ENCODE measurements at regions not wholly inside any gene's neighbourhood (a gene's known extent, or its start where the extent isn't known, plus 50 kb on each side); places are given as distances from the start of the nearest gene placed in this dataset.

GRCh38 chr1:38347446-38348175, 301.0 kb upstream of the POU3F1 start:
- no peak for TF ChIP-seq POU2F2 (IDR thresholded peaks at IDR 0.05; ENCODE audit: low read depth, low read length)
- no peak for TF ChIP-seq SPI1 (IDR thresholded peaks at IDR 0.05; ENCODE audit: low read depth, low read length)
- TF ChIP-seq POLR2A (IDR thresholded peaks at IDR 0.05; ENCODE audit: low read depth, low read length) = no peak
- TF ChIP-seq PAX5 (IDR thresholded peaks at IDR 0.05; ENCODE audit: insufficient read depth, low read length, severe bottlenecking) = no peak
- TF ChIP-seq POLR2AphosphoS5 (IDR thresholded peaks at IDR 0.05; ENCODE audit: low read depth, low read length) = no peak
- no peak for TF ChIP-seq TAF1 (IDR thresholded peaks at IDR 0.05; ENCODE audit: low read depth, low read length)
- DNase-seq (ENCODE audit: insufficient read length, low spot score) = no peak
- no peak for FAIRE-seq

GRCh38 chr1:38344716-38345115, 298.1 kb upstream of the POU3F1 start:
- FAIRE-seq (no peak), DNase-seq (ENCODE audit: insufficient read length, low spot score) (no peak)
- no peak for TF ChIP-seq TAF1 (IDR thresholded peaks at IDR 0.05; ENCODE audit: low read depth, low read length)
- TF ChIP-seq POU2F2 (IDR thresholded peaks at IDR 0.05; ENCODE audit: low read depth, low read length) = no peak

GRCh38 chr1:38341694-38342093, 295.1 kb upstream of the POU3F1 start:
- DNase-seq (ENCODE audit: insufficient read length, low spot score) (no peak), FAIRE-seq (no peak)
- TF ChIP-seq POLR2A (IDR thresholded peaks at IDR 0.05; ENCODE audit: low read depth, low read length) (no peak), SPI1 (IDR thresholded peaks at IDR 0.05; ENCODE audit: low read depth, low read length) (no peak), PAX5 (IDR thresholded peaks at IDR 0.05; ENCODE audit: insufficient read depth, low read length, severe bottlenecking) (no peak), TAF1 (IDR thresholded peaks at IDR 0.05; ENCODE audit: low read depth, low read length) (no peak), POLR2AphosphoS5 (IDR thresholded peaks at IDR 0.05; ENCODE audit: low read depth, low read length) (no peak), POU2F2 (IDR thresholded peaks at IDR 0.05; ENCODE audit: low read depth, low read length) (no peak)

DNA sequence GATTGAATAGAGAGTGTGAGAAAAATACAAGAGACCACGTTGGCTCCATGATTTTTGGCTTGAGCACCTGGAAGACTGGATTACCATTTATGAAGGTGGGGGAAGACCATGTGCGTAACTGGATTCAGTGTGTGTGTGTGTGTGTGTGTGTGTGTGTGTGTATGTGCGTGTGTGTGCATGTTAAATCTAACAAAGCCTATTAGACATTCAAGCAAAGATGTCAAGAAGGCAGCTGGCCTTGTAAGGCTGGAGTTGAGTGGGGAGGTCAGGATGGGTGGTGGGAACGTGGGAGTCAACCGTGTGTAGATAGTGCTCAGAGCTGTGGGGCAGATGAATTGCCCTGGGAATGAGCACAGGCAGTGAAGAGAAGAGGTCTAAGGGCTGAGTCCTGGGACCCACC, 293.8 kb upstream of the POU3F1 start:
- DNase-seq (ENCODE audit: insufficient read length, low spot score) (no peak), FAIRE-seq (no peak)
- TF ChIP-seq POU2F2 (IDR thresholded peaks at IDR 0.05; ENCODE audit: low read depth, low read length) (no peak), TAF1 (IDR thresholded peaks at IDR 0.05; ENCODE audit: low read depth, low read length) (no peak), PAX5 (IDR thresholded peaks at IDR 0.05; ENCODE audit: insufficient read depth, low read length, severe bottlenecking) (no peak), SPI1 (IDR thresholded peaks at IDR 0.05; ENCODE audit: low read depth, low read length) (no peak), POLR2A (IDR thresholded peaks at IDR 0.05; ENCODE audit: low read depth, low read length) (no peak), POLR2AphosphoS5 (IDR thresholded peaks at IDR 0.05; ENCODE audit: low read depth, low read length) (no peak)

DNA sequence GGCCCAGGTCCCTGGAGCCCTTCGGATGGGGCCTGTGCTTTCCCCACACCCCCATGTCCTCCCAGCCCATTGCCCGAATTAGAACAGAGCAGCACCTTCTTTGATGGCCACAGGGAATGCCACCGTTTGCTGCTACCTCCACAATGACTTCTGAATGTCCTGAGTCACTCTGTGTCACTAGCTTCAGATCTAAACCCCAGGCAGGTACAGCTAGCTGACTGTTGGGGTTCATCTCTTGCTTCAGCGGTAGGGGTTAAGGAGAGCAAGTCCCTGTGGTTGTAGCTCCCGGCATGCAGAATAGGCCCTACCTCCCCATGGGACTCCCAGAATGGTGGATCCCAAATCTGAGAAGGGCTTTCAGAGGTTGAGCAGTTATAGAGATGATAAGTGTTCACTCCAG, 291.1 kb upstream of the POU3F1 start:
- TF ChIP-seq PAX5 (IDR thresholded peaks at IDR 0.05; ENCODE audit: insufficient read depth, low read length, severe bottlenecking) = no peak
- no peak for TF ChIP-seq POLR2AphosphoS5 (IDR thresholded peaks at IDR 0.05; ENCODE audit: low read depth, low read length)
- no peak for TF ChIP-seq SPI1 (IDR thresholded peaks at IDR 0.05; ENCODE audit: low read depth, low read length)
- no peak for TF ChIP-seq POLR2A (IDR thresholded peaks at IDR 0.05; ENCODE audit: low read depth, low read length)
- TF ChIP-seq TAF1 (IDR thresholded peaks at IDR 0.05; ENCODE audit: low read depth, low read length) = no peak
- TF ChIP-seq POU2F2 (IDR thresholded peaks at IDR 0.05; ENCODE audit: low read depth, low read length) = no peak
- no peak for FAIRE-seq

DNA sequence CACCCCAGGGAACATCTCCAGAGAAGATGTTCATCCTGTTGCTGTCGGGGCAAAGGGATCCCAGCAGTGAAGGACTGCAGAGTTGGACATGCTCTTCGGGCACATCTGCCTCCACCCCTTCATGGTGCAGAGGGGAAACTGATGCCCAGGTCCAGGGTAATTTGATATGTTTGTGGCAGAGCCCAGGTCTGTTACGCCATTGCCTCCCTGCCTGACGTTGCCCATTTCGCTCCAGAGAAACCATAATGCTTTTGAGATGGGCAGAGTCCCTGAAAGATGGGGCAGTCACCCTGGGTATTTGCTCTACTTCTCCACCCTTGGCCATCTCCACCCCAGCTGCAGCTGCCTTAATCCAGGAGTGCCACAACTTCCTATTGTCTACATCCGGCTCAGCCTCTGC, 290.4 kb upstream of the POU3F1 start:
- FAIRE-seq (no peak), DNase-seq (ENCODE audit: insufficient read length, low spot score) (no peak)
- TF ChIP-seq POLR2A (IDR thresholded peaks at IDR 0.05; ENCODE audit: low read depth, low read length) = no peak
- no peak for TF ChIP-seq PAX5 (IDR thresholded peaks at IDR 0.05; ENCODE audit: insufficient read depth, low read length, severe bottlenecking)
- TF ChIP-seq POLR2AphosphoS5 (IDR thresholded peaks at IDR 0.05; ENCODE audit: low read depth, low read length) = no peak
- no peak for TF ChIP-seq SPI1 (IDR thresholded peaks at IDR 0.05; ENCODE audit: low read depth, low read length)
- TF ChIP-seq TAF1 (IDR thresholded peaks at IDR 0.05; ENCODE audit: low read depth, low read length) = no peak
- TF ChIP-seq POU2F2 (IDR thresholded peaks at IDR 0.05; ENCODE audit: low read depth, low read length) = no peak

More for the DNA sequence above, 291.1 kb upstream of the POU3F1 start:
- no peak for DNase-seq (ENCODE audit: insufficient read length, low spot score)

GRCh38 chr1:38336301-38336923, 289.8 kb upstream of the POU3F1 start:
- DNase-seq (ENCODE audit: insufficient read length, low spot score) (no peak), FAIRE-seq (no peak)
- TF ChIP-seq PAX5 (IDR thresholded peaks at IDR 0.05; ENCODE audit: insufficient read depth, low read length, severe bottlenecking) = no peak
- TF ChIP-seq POU2F2 (IDR thresholded peaks at IDR 0.05; ENCODE audit: low read depth, low read length) = no peak
- TF ChIP-seq SPI1 (IDR thresholded peaks at IDR 0.05; ENCODE audit: low read depth, low read length) = no peak

DNA sequence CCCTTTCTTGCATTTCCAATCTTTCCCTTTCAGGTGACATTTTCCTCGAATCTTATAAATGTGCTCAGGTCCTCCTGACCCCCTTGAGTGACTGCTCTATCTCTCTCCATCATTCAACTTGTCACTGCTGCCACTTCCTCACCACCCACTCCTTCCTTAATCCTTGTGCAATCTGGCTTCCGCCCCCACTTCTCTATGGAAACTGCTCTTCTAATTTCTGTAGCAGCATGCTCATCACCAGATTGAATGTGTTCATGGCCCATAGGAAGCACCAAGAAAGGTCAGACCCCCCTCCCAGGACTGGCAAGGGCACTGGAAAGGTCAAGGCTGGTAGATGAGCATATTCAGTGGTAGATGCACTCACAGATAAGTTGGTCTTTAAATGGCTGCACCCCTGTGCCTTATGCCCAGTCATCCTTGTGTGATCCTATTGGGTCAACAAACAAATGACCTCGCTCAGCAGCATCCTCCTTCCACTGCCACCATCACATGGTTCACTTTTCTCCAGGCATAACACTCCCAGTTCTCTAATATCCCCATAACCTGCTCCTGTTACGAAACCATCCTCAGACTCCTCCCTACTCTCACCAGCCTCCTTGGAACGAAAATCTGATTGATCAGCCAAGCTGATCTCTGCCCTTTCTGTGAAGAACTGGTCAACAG, 288.5 kb upstream of the POU3F1 start:
- FAIRE-seq = no peak
- no peak for DNase-seq (ENCODE audit: insufficient read length, low spot score)
- TF ChIP-seq TAF1 (IDR thresholded peaks at IDR 0.05; ENCODE audit: low read depth, low read length) (no peak), PAX5 (IDR thresholded peaks at IDR 0.05; ENCODE audit: insufficient read depth, low read length, severe bottlenecking) (no peak), POLR2A (IDR thresholded peaks at IDR 0.05; ENCODE audit: low read depth, low read length) (no peak), SPI1 (IDR thresholded peaks at IDR 0.05; ENCODE audit: low read depth, low read length) (no peak), POU2F2 (IDR thresholded peaks at IDR 0.05; ENCODE audit: low read depth, low read length) (no peak)

- DNase-seq (ENCODE audit: insufficient read length, low spot score) (no peak), FAIRE-seq (no peak)
- TF ChIP-seq TAF1 (IDR thresholded peaks at IDR 0.05; ENCODE audit: low read depth, low read length) (no peak), SPI1 (IDR thresholded peaks at IDR 0.05; ENCODE audit: low read depth, low read length) (no peak), PAX5 (IDR thresholded peaks at IDR 0.05; ENCODE audit: insufficient read depth, low read length, severe bottlenecking) (no peak), POLR2AphosphoS5 (IDR thresholded peaks at IDR 0.05; ENCODE audit: low read depth, low read length) (no peak), POLR2A (IDR thresholded peaks at IDR 0.05; ENCODE audit: low read depth, low read length) (no peak), POU2F2 (IDR thresholded peaks at IDR 0.05; ENCODE audit: low read depth, low read length) (no peak)
These were observed 286.2 kb upstream of the POU3F1 start for GRCh38 chr1:38332649-38333310.

Measured in GM12891 (cell line).